GM23338 (cell line): ENCODE measurements at regions not wholly inside any gene's neighbourhood (a gene's known extent, or its start where the extent isn't known, plus 50 kb on each side); places are given as distances from the start of the nearest gene placed in this dataset.

ENCODE experiments used
- ATAC-seq: fragments of 200-7000 bp; cut with Tn5 transposase; 3 replicates; pipeline ENCODE4 v1.9.1; 2020
- DNase-seq: peaks from one replicate; pipeline ENCODE4 v3.0.0-alpha.2; 2015; ENCODE audit warnings: low spot score
- H2AFZ ChIP-seq: fragments of 200-600 bp; sonication (generic); 2 replicates; pipeline ENCODE4 v1.8.0; 2016; ENCODE audit warnings: antibody characterized with exemption, mild to moderate bottlenecking, moderate library complexity
- H3F3A ChIP-seq: fragments of 200-600 bp; sonication (generic); replicated peaks from 2 replicates; pipeline ENCODE4 v1.8.0; 2017; ENCODE audit warnings: antibody characterized with exemption, mixed run types, low read depth
- H3K27ac ChIP-seq: fragments of 200-600 bp; sonication (generic); 2 replicates; pipeline ENCODE4 v1.6.1; 2016; ENCODE audit warnings: low read depth
- H3K27me3 ChIP-seq: fragments of 200-600 bp; sonication (generic); 2 replicates; pipeline ENCODE4 v1.8.0; 2016; ENCODE audit warnings: mild to moderate bottlenecking, mixed run types, moderate library complexity; ENCODE audit not compliant: insufficient read depth
- H3K36me3 ChIP-seq: fragments of 200-600 bp; sonication (generic); 2 replicates; pipeline ENCODE4 v1.8.0; 2016; ENCODE audit warnings: mild to moderate bottlenecking; ENCODE audit not compliant: insufficient read depth
- H3K4me1 ChIP-seq: fragments of 200-600 bp; sonication (generic); 2 replicates; pipeline ENCODE4 v1.8.0; 2016; ENCODE audit warnings: mild to moderate bottlenecking, moderate library complexity; ENCODE audit not compliant: insufficient read depth
- H3K4me2 ChIP-seq: fragments of 200-600 bp; sonication (generic); 2 replicates; pipeline ENCODE4 v1.7.1; 2017; ENCODE audit warnings: mixed run types
- H3K4me3 ChIP-seq: fragments of 200-600 bp; sonication (generic); 2 replicates; pipeline ENCODE4 v1.6.1; 2016; ENCODE audit warnings: mixed run types
- H3K79me2 ChIP-seq: fragments of 200-600 bp; sonication (generic); replicated peaks from 2 replicates; pipeline ENCODE4 v1.8.0; 2017; ENCODE audit warnings: mild to moderate bottlenecking; ENCODE audit not compliant: insufficient read depth
- H3K9me2 ChIP-seq: fragments of 200-600 bp; sonication (generic); 2 replicates; pipeline ENCODE4 v1.8.0; 2017; ENCODE audit not compliant: insufficient read depth
- H4K20me1 ChIP-seq: fragments of 200-600 bp; sonication (generic); replicated peaks from 2 replicates; pipeline ENCODE4 v1.8.0; 2017; ENCODE audit warnings: mild to moderate bottlenecking; ENCODE audit not compliant: insufficient read depth
- H3K27ac Mint-ChIP-seq: 2 replicates; pipeline ENCODE4 v1.8.0; 2020; ENCODE audit warnings: inconsistent platforms, mild to moderate bottlenecking, moderate library complexity, mixed read lengths
- H3K27me3 Mint-ChIP-seq: 3 replicates; pipeline ENCODE4 v1.8.0; 2022; ENCODE audit warnings: low read depth, mild to moderate bottlenecking, moderate library complexity, mixed read lengths, inconsistent platforms; ENCODE audit not compliant: insufficient read depth, poor library complexity
- H3K36me3 Mint-ChIP-seq: 3 replicates; pipeline ENCODE4 v1.8.0; 2021; ENCODE audit warnings: low read depth, mild to moderate bottlenecking, inconsistent platforms, moderate library complexity, mixed read lengths
- H3K4me1 Mint-ChIP-seq: 3 replicates; pipeline ENCODE4 v1.8.0; 2020; ENCODE audit warnings: mild to moderate bottlenecking, inconsistent platforms, mixed read lengths
- H3K4me3 Mint-ChIP-seq: 3 replicates; pipeline ENCODE4 v1.8.0; 2021; ENCODE audit warnings: moderate library complexity, mild to moderate bottlenecking, inconsistent platforms, mixed read lengths
- H3K9me3 Mint-ChIP-seq: 3 replicates; pipeline ENCODE4 v1.8.0; 2020; ENCODE audit warnings: moderate library complexity, mild to moderate bottlenecking, inconsistent platforms, mixed read lengths
- CREB1 ChIP-seq: fragments of 250-450 bp; sonication (Bioruptor Pico); IDR thresholded peaks from 2 replicates; pipeline ENCODE4 v1.5.0; 2020; ENCODE audit warnings: low read depth, mild to moderate bottlenecking, moderate library complexity
- CTCF ChIP-seq, 2 experiments: fragments of 200-600 bp in 1 of 2; sonication (generic) in 1 of 2; conservative IDR thresholded peaks; 2 replicates each; pipeline versions ENCODE4 v1.5.1 to v1.6.1; 2016 to 2017; ENCODE audit warnings: antibody characterized with exemption in 2 of 2, low read depth in 2 of 2, mild to moderate bottlenecking in 2 of 2, moderate library complexity in 1 of 2
- EZH2 ChIP-seq: fragments of 200-600 bp; sonication (generic); IDR thresholded peaks from one replicate; pipeline ENCODE4 v1.8.0; 2017; ENCODE audit warnings: antibody characterized with exemption, mild to moderate bottlenecking, low read depth; ENCODE audit not compliant: unreplicated experiment
- EZH2phosphoT487 ChIP-seq: fragments of 200-600 bp; sonication (generic); IDR thresholded peaks from one replicate; pipeline ENCODE4 v1.8.1; 2018; ENCODE audit warnings: antibody characterized with exemption; ENCODE audit not compliant: unreplicated experiment
- JUNB ChIP-seq: IDR thresholded peaks from one replicate; pipeline ENCODE4 v1.6.1; 2016; ENCODE audit warnings: antibody characterized with exemption; ENCODE audit not compliant: unreplicated experiment
- NANOG ChIP-seq: IDR thresholded peaks from 2 replicates; pipeline ENCODE4 v1.6.1; 2016; ENCODE audit warnings: antibody characterized with exemption, borderline replicate concordance
- POLR2AphosphoS5 ChIP-seq: IDR thresholded peaks from 2 replicates; pipeline ENCODE4 v1.6.1; 2016; ENCODE audit warnings: antibody characterized with exemption, low read depth
- STAT1 ChIP-seq: IDR thresholded peaks from one replicate; pipeline ENCODE4 v1.6.1; 2016; ENCODE audit warnings: antibody characterized with exemption; ENCODE audit not compliant: unreplicated experiment
- ZNF114 ChIP-seq: fragments of 250-450 bp; sonication (Bioruptor Pico); IDR thresholded peaks from 2 replicates; pipeline ENCODE4 v1.5.0; 2020; ENCODE audit warnings: mild to moderate bottlenecking, moderate library complexity
- ZNF331 ChIP-seq: fragments of 250-450 bp; sonication (Bioruptor Pico); IDR thresholded peaks from 2 replicates; pipeline ENCODE4 v1.5.0; 2020; ENCODE audit warnings: low read depth, mild to moderate bottlenecking, moderate library complexity
- TF ChIP-seq, protein P1 (sequence below): IDR thresholded peaks from 2 replicates; pipeline ENCODE4 v1.6.1; 2016; ENCODE audit warnings: antibody characterized with exemption
- TF ChIP-seq, protein P2 (sequence below): IDR thresholded peaks from one replicate; pipeline ENCODE4 v1.6.1; 2018; ENCODE audit warnings: antibody characterized with exemption; ENCODE audit not compliant: unreplicated experiment

- Histone ChIP-seq H2AFZ (no peak overlapping the region), H3K36me3 (no peaks in the 10 kb centered on the region), H3K9me2 (peaks cover 7% of the 10 kb centered on the region; the same call in 1 of the 2 replicates), H3K4me2 (no peak overlapping the region), H3F3A (no peaks in the 10 kb centered on the region), H3K27me3 (no peaks in the 10 kb centered on the region), H3K79me2 (no peaks in the 10 kb centered on the region), H3K4me1 (no peaks in the 10 kb centered on the region), H4K20me1 (no peaks in the 10 kb centered on the region), H3K4me3 (no peak overlapping the region), H3K27ac (no peak overlapping the region)
- H3K27me3 Mint-ChIP-seq: no peaks in the 10 kb centered on the region
- H3K9me3 Mint-ChIP-seq: no peaks in the 10 kb centered on the region
- TF ChIP-seq NANOG (no peak), ZNF114 (CRISPR knock-in tag) (no peak), EZH2phosphoT487 (no peak)
- no peak for ATAC-seq
- H3K4me3 Mint-ChIP-seq: no peak overlapping the region
- no peaks in the 10 kb centered on the region for H3K36me3 Mint-ChIP-seq
- no peak overlapping the region for H3K27ac Mint-ChIP-seq
- DNase-seq: no peak
- no peaks in the 10 kb centered on the region for H3K4me1 Mint-ChIP-seq
Observed at GRCh38 chr1:104921525-104921924, 1171.8 kb downstream of the AMY1C start.

- DNase-seq: no peak
- Mint-ChIP-seq H3K27me3 (no peaks in the 10 kb centered on the region), H3K4me3 (no peak overlapping the region), H3K36me3 (no peaks in the 10 kb centered on the region), H3K27ac (no peak overlapping the region), H3K9me3 (no peaks in the 10 kb centered on the region), H3K4me1 (peaks cover 8% of the 10 kb centered on the region; the same call in 2 of the 3 replicates)
- H3K4me1 ChIP-seq: no peaks in the 10 kb centered on the region
- no peak for ATAC-seq
- H4K20me1 ChIP-seq: no peaks in the 10 kb centered on the region
- H3K36me3 ChIP-seq: no peaks in the 10 kb centered on the region
- H3K4me3 ChIP-seq: no peak overlapping the region
- no peaks in the 10 kb centered on the region for H3K9me2 ChIP-seq
- TF ChIP-seq STAT1 (no peak), EZH2phosphoT487 (no peak), POLR2AphosphoS5 (no peak), EZH2 (no peak)
- no peak overlapping the region for H3K27ac ChIP-seq
- no peaks in the 10 kb centered on the region for H3F3A ChIP-seq
- no peaks in the 10 kb centered on the region for H3K79me2 ChIP-seq
- no peaks in the 10 kb centered on the region for H3K27me3 ChIP-seq
- H3K4me2 ChIP-seq: no peak overlapping the region
- H2AFZ ChIP-seq: no peak overlapping the region
Observed at GRCh38 chr1:104923075-104923474, 1173.4 kb downstream of the AMY1C start.

DNA sequence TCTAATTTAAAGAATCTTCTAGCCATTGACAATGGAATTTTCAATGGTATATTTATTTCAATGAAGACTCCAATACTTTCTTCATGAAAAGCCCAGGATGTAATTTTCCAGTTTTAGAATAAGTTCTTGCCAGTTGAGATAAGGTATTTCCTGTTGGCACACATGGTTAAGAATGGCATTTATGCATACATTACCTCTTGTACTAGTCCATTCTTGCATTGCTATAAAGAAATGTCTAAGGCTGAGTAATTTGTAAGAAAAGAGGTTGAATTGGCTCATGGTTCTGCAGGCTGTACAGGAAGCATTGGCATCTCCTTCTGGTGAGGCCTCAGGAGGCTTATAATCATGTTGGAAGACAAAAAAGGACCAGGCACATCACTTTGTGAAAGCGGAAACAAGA, 1179.6 kb downstream of the AMY1C start:
- TF ChIP-seq EZH2phosphoT487 (no peak), CTCF (conservative IDR thresholded peaks at IDR 0.05; ENCODE audit: low read depth in 2 of 2) (no peak), STAT1 (no peak), JUNB (no peak), EZH2 (no peak), ZNF114 (CRISPR knock-in tag) (no peak), POLR2AphosphoS5 (no peak), CREB1 (CRISPR knock-in tag) (no peak), ZNF331 (CRISPR knock-in tag) (no peak)
- TF ChIP-seq, protein P1, sequence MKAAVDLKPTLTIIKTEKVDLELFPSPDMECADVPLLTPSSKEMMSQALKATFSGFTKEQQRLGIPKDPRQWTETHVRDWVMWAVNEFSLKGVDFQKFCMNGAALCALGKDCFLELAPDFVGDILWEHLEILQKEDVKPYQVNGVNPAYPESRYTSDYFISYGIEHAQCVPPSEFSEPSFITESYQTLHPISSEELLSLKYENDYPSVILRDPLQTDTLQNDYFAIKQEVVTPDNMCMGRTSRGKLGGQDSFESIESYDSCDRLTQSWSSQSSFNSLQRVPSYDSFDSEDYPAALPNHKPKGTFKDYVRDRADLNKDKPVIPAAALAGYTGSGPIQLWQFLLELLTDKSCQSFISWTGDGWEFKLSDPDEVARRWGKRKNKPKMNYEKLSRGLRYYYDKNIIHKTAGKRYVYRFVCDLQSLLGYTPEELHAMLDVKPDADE: no peak
- TF ChIP-seq, protein P2, sequence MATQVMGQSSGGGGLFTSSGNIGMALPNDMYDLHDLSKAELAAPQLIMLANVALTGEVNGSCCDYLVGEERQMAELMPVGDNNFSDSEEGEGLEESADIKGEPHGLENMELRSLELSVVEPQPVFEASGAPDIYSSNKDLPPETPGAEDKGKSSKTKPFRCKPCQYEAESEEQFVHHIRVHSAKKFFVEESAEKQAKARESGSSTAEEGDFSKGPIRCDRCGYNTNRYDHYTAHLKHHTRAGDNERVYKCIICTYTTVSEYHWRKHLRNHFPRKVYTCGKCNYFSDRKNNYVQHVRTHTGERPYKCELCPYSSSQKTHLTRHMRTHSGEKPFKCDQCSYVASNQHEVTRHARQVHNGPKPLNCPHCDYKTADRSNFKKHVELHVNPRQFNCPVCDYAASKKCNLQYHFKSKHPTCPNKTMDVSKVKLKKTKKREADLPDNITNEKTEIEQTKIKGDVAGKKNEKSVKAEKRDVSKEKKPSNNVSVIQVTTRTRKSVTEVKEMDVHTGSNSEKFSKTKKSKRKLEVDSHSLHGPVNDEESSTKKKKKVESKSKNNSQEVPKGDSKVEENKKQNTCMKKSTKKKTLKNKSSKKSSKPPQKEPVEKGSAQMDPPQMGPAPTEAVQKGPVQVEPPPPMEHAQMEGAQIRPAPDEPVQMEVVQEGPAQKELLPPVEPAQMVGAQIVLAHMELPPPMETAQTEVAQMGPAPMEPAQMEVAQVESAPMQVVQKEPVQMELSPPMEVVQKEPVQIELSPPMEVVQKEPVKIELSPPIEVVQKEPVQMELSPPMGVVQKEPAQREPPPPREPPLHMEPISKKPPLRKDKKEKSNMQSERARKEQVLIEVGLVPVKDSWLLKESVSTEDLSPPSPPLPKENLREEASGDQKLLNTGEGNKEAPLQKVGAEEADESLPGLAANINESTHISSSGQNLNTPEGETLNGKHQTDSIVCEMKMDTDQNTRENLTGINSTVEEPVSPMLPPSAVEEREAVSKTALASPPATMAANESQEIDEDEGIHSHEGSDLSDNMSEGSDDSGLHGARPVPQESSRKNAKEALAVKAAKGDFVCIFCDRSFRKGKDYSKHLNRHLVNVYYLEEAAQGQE: no peak
- H3K27me3 Mint-ChIP-seq: no peaks in the 10 kb centered on the region

More for the DNA sequence above, 1179.6 kb downstream of the AMY1C start:
- no peaks in the 10 kb centered on the region for H3K79me2 ChIP-seq
- no peak overlapping the region for H3K27ac ChIP-seq
- Mint-ChIP-seq H3K4me1 (peaks cover 8% of the 10 kb centered on the region; the same call in 2 of the 3 replicates), H3K27ac (no peak overlapping the region), H3K36me3 (no peaks in the 10 kb centered on the region), H3K4me3 (no peak overlapping the region), H3K9me3 (no peaks in the 10 kb centered on the region; the same call in 2 of the 3 replicates)
- no peak overlapping the region for H3K4me2 ChIP-seq
- no peaks in the 10 kb centered on the region for H3K9me2 ChIP-seq
- no peaks in the 10 kb centered on the region for H3K4me1 ChIP-seq
- no peaks in the 10 kb centered on the region for H4K20me1 ChIP-seq
- ATAC-seq (no peak), DNase-seq (no peak)
- no peak overlapping the region for H3K4me3 ChIP-seq
- H3K27me3 ChIP-seq: no peaks in the 10 kb centered on the region
- no peaks in the 10 kb centered on the region for H3F3A ChIP-seq
- no peaks in the 10 kb centered on the region for H3K36me3 ChIP-seq
- H2AFZ ChIP-seq: no peak overlapping the region
